Adrenal gland (tissue), 5 donors: ENCODE measurements at regions not wholly inside any gene's neighbourhood (a gene's known extent, or its start where the extent isn't known, plus 50 kb on each side); places are given as distances from the start of the nearest gene placed in this dataset.

Experiments
- CTCF ChIP-seq, 6 experiments: fragments of 450-650 bp in 4 of 6; fragments of 200-600 bp in 2 of 6; sonication (generic) in 1 of 6; IDR thresholded peaks; 1 replicate in 5 of 6; 2 replicates in 1 of 6; pipeline versions ENCODE4 v1.5.1 to v1.8.0; 2016 to 2021; ENCODE audit warnings: antibody characterized with exemption in 6 of 6, mild to moderate bottlenecking in 2 of 6, moderate library complexity in 1 of 6
- POLR2A ChIP-seq, 2 donors: fragments of 450-650 bp; IDR thresholded peaks; one replicate each; pipeline ENCODE4 v1.6.1; 2017; ENCODE audit warnings: antibody characterized with exemption in 2 of 2, mild to moderate bottlenecking in 2 of 2, moderate library complexity in 1 of 2
- donor health status: DM: no; HTN: no; CAD: no.

GRCh38 chr2:215537611-215538010 is 101.7 kb upstream of the FN1 start:
- TF ChIP-seq CTCF (IDR thresholded peaks at IDR 0.05) (no peak), POLR2A (IDR thresholded peaks at IDR 0.05) (no peak)
